HEK293 (cell line): ENCODE measurements at regions not wholly inside any gene's neighbourhood (a gene's known extent, or its start where the extent isn't known, plus 50 kb on each side); places are given as distances from the start of the nearest gene placed in this dataset.

Experiments used
- CTCF ChIP-seq: fragments of 450-650 bp; formaldehyde crosslinking; IDR thresholded peaks from 2 replicates; pipeline ENCODE4 v1.5.1; 2016; ENCODE audit warnings: missing biosample characterization, missing genetic modification characterization
- ZNF23 ChIP-seq: fragments of 450-650 bp; formaldehyde crosslinking; IDR thresholded peaks from 2 replicates; pipeline ENCODE4 v1.5.1; 2016; ENCODE audit warnings: missing biosample characterization, missing genetic modification characterization, borderline replicate concordance
- ZNF777 ChIP-seq: fragments of 450-650 bp; formaldehyde crosslinking; IDR thresholded peaks from 2 replicates; pipeline ENCODE4 v1.5.1; 2017; ENCODE audit warnings: missing biosample characterization, missing genetic modification characterization, borderline replicate concordance

GRCh38 chr9:80520231-80520630 lies 948.5 kb downstream of the TLE4 start:
- TF ChIP-seq CTCF (no peak), ZNF777 (tag by site-specific recombination) (no peak), ZNF23 (no peak)
